ENCODE measurements at regions not wholly inside any gene's neighbourhood (a gene's known extent, or its start where the extent isn't known, plus 50 kb on each side); places are given as distances from the start of the nearest gene placed in this dataset.

DNA sequence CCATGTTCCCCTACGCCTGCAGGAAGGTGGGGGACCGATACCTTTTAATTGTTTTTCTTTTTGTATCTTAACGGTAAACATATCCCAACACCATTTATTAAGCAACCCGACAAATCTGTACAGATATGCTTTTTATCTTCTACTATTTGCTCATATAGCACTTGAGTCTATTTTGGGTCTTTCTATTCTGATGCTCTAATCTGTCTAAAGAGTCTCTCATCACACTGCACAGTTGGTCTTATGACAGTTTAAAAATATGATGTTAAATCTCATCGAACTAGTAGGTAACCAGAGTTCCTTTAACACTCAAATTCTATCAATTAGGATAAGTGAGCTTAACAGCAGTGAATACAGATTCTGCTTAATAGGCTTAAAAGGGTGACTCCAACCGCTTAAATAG, 111.6 kb downstream of the SOCS6 start:
- CTCF ChIA-PET: no interaction called here
- H3K27me3 ChIP-seq (ENCODE audit: control insufficient read depth, insufficient read depth, low read length): no peaks in the 10 kb centered on the region
- in situ Hi-C loops (cut with HindIII; ENCODE audit: low pct_unique_long_range_greater_than_20kb, low sequenced_read_pairs) (no loop called here), intact Hi-C loops (cut with micrococcal nuclease; ENCODE audit: unreplicated experiment) (no loop called here)
- no peak for DNase-seq (ENCODE audit: low read depth, low spot score)
- POLR2A ChIA-PET: no interaction called here
- TF ChIP-seq, protein P1, sequence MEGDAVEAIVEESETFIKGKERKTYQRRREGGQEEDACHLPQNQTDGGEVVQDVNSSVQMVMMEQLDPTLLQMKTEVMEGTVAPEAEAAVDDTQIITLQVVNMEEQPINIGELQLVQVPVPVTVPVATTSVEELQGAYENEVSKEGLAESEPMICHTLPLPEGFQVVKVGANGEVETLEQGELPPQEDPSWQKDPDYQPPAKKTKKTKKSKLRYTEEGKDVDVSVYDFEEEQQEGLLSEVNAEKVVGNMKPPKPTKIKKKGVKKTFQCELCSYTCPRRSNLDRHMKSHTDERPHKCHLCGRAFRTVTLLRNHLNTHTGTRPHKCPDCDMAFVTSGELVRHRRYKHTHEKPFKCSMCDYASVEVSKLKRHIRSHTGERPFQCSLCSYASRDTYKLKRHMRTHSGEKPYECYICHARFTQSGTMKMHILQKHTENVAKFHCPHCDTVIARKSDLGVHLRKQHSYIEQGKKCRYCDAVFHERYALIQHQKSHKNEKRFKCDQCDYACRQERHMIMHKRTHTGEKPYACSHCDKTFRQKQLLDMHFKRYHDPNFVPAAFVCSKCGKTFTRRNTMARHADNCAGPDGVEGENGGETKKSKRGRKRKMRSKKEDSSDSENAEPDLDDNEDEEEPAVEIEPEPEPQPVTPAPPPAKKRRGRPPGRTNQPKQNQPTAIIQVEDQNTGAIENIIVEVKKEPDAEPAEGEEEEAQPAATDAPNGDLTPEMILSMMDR (IDR thresholded peaks at IDR 0.05): no peak
- TF ChIP-seq, protein P2, sequence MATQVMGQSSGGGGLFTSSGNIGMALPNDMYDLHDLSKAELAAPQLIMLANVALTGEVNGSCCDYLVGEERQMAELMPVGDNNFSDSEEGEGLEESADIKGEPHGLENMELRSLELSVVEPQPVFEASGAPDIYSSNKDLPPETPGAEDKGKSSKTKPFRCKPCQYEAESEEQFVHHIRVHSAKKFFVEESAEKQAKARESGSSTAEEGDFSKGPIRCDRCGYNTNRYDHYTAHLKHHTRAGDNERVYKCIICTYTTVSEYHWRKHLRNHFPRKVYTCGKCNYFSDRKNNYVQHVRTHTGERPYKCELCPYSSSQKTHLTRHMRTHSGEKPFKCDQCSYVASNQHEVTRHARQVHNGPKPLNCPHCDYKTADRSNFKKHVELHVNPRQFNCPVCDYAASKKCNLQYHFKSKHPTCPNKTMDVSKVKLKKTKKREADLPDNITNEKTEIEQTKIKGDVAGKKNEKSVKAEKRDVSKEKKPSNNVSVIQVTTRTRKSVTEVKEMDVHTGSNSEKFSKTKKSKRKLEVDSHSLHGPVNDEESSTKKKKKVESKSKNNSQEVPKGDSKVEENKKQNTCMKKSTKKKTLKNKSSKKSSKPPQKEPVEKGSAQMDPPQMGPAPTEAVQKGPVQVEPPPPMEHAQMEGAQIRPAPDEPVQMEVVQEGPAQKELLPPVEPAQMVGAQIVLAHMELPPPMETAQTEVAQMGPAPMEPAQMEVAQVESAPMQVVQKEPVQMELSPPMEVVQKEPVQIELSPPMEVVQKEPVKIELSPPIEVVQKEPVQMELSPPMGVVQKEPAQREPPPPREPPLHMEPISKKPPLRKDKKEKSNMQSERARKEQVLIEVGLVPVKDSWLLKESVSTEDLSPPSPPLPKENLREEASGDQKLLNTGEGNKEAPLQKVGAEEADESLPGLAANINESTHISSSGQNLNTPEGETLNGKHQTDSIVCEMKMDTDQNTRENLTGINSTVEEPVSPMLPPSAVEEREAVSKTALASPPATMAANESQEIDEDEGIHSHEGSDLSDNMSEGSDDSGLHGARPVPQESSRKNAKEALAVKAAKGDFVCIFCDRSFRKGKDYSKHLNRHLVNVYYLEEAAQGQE (IDR thresholded peaks at IDR 0.05; ENCODE audit: insufficient read depth in 1 of 2, low read depth in 2 of 2, low read length in 1 of 2): no peak
- TF ChIP-seq POLR2AphosphoS5 (IDR thresholded peaks at IDR 0.05; ENCODE audit: low read depth, low read length): no peak
- TF ChIP-seq SIN3A (IDR thresholded peaks at IDR 0.05; ENCODE audit: borderline replicate concordance, insufficient read depth, low read depth, low read length): no peak
- TF ChIP-seq TCF7L2 (IDR thresholded peaks at IDR 0.05; ENCODE audit: low read depth, low read length): no peak
- BruUV-seq (replicated peaks): no TSS peak
- no peak overlapping the region for H3K4me3 ChIP-seq (ENCODE audit: low read depth in 2 of 2, low read length in 2 of 2)
- ATAC-seq: no peak
- H3K9me3 ChIP-seq (ENCODE audit: control insufficient read depth, insufficient read depth, low read depth, low read length): no peaks in the 10 kb centered on the region
- peak overlapping the region; percentile 35; the same call in 1 of the 2 replicates for H3K27ac ChIP-seq (ENCODE audit: low read length)
- no peaks in the 10 kb centered on the region for H3K36me3 ChIP-seq (ENCODE audit: control insufficient read depth, insufficient read depth, low read length)
- H3K4me1 ChIP-seq (ENCODE audit: control insufficient read depth, insufficient read depth, low read length): no peaks in the 10 kb centered on the region

DNA sequence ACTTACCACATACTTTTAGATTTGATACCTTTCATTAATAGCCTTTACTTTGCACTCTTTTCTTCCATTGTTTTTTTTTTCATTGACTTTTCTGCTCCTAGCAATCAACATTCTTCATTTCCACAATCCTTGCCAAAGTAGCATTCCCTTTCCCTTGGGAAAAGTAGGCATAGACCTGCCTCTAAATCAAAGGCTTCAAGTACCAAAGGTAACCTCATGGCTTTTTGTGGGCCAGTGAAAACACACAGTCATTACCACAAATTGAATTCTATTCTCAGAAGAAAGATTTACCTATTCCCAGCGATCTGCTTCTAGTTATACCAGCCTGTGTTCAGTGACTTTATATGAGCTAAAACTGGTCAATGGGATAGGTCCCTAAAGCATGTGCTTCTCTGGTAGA, 109.2 kb downstream of the SOCS6 start:
- H3K27ac ChIP-seq (ENCODE audit: low read length): peak overlapping the region; percentile 68
- BruUV-seq (replicated peaks): no TSS peak
- ChIA-PET POLR2A (no interaction called here), CTCF (no interaction called here)
- DNase-seq (ENCODE audit: low read depth, low spot score): no peak
- no peak overlapping the region for H3K4me3 ChIP-seq (ENCODE audit: low read depth in 2 of 2, low read length in 2 of 2)
- TF ChIP-seq, protein P2 (IDR thresholded peaks at IDR 0.05; ENCODE audit: insufficient read depth in 1 of 2, low read depth in 2 of 2, low read length in 1 of 2): no peak
- TF ChIP-seq TCF7L2 (IDR thresholded peaks at IDR 0.05; ENCODE audit: low read depth, low read length) (no peak), POLR2AphosphoS5 (IDR thresholded peaks at IDR 0.05; ENCODE audit: low read depth, low read length) (no peak), SIN3A (IDR thresholded peaks at IDR 0.05; ENCODE audit: borderline replicate concordance, insufficient read depth, low read depth, low read length) (no peak)
- TF ChIP-seq, protein P1 (IDR thresholded peaks at IDR 0.05): no peak
- H3K36me3 ChIP-seq (ENCODE audit: control insufficient read depth, insufficient read depth, low read length): no peaks in the 10 kb centered on the region
- ATAC-seq: no peak
- H3K4me1 ChIP-seq (ENCODE audit: control insufficient read depth, insufficient read depth, low read length): no peaks in the 10 kb centered on the region
- no peaks in the 10 kb centered on the region for H3K9me3 ChIP-seq (ENCODE audit: control insufficient read depth, insufficient read depth, low read depth, low read length)
- intact Hi-C loops (cut with micrococcal nuclease; ENCODE audit: unreplicated experiment) (no loop called here), in situ Hi-C loops (cut with HindIII; ENCODE audit: low pct_unique_long_range_greater_than_20kb, low sequenced_read_pairs) (no loop called here)
- no peaks in the 10 kb centered on the region for H3K27me3 ChIP-seq (ENCODE audit: control insufficient read depth, insufficient read depth, low read length)
